ENCODE measurements at regions not wholly inside any gene's neighbourhood (a gene's known extent, or its start where the extent isn't known, plus 50 kb on each side); places are given as distances from the start of the nearest gene placed in this dataset.

- TF ChIP-seq NRF1 (conservative IDR thresholded peaks at IDR 0.05; ENCODE audit: low read depth, low read length) (no peak), ESRRA (IDR thresholded peaks at IDR 0.05; ENCODE audit: low read length) (no peak), RELB (IDR thresholded peaks at IDR 0.05; ENCODE audit: low read depth) (no peak), ZNF24 (IDR thresholded peaks at IDR 0.05) (no peak), EED (IDR thresholded peaks at IDR 0.05; ENCODE audit: low read depth) (no peak), NFYA (IDR thresholded peaks at IDR 0.05; ENCODE audit: borderline replicate concordance, low read depth, low read length) (no peak), IKZF2 (IDR thresholded peaks at IDR 0.05) (no peak), TCF7 (IDR thresholded peaks at IDR 0.05; ENCODE audit: borderline replicate concordance) (no peak), HDAC6 (IDR thresholded peaks at IDR 0.05; ENCODE audit: unreplicated experiment) (no peak)
These were observed 1136.3 kb upstream of the B3GALT2 start (continued) for GRCh38 chr1:194322751-194323150.

- no TSS peak for BruUV-seq (replicated peaks)
- FAIRE-seq: no peak
- Histone ChIP-seq H3K27me3 (replicated peaks in 1 of 2; ENCODE audit: control insufficient read depth in 2 of 2, insufficient read depth in 2 of 2, low read length in 1 of 2) (no peaks in the 10 kb centered on the region), H4K20me1 (ENCODE audit: control insufficient read depth, insufficient read depth) (no peaks in the 10 kb centered on the region), H3K4me1 (ENCODE audit: control insufficient read depth, insufficient read depth, low read length) (no peaks in the 10 kb centered on the region), H3K9me3 (replicated peaks; ENCODE audit: control insufficient read depth, insufficient read depth, low read length) (no peaks in the 10 kb centered on the region), H3K9ac (ENCODE audit: control insufficient read depth, insufficient read depth, low read length) (no peak overlapping the region), H3K4me3 (no peak overlapping the region), H3K27ac (ENCODE audit: control insufficient read depth, insufficient read depth) (no peak overlapping the region), H2AFZ (ENCODE audit: control insufficient read depth, low read depth, low read length) (no peak overlapping the region), H3K4me2 (ENCODE audit: control insufficient read depth, insufficient read depth) (no peak overlapping the region), H3K36me3 (ENCODE audit: control insufficient read depth in 2 of 2, insufficient read depth in 2 of 2, low read length in 1 of 2) (no peaks in the 10 kb centered on the region), H3K79me2 (ENCODE audit: control insufficient read depth, insufficient read depth, low read length) (no peaks in the 10 kb centered on the region)
- in situ Hi-C loops (cut with MboI): no loop called here
- WGBS (ENCODE audit: insufficient coverage, insufficient replicate concordance, low lambda C conversion rate, missing lambda C conversion rate): 0% methylated on average over 1 of the region's 1 CpG
- intact Hi-C loops (cut with micrococcal nuclease; ENCODE audit: unreplicated experiment): no loop called here
- CTCF ChIA-PET: interaction anchor here (1.1 kb wide), 1 partner anchor 15 kb away, joined by 3 read pairs; no protein-coding TSS in a partner anchor
- no peak for DNase-seq (ENCODE audit: low read depth, low spot score)
- ATAC-seq: no peak
- RAD21 ChIA-PET (ENCODE audit: unreplicated experiment): no interaction called here
- SMC1A ChIA-PET (ENCODE audit: uncharacterized antibody, unreplicated experiment): interaction anchor here (1.1 kb wide), 1 partner anchor 14 kb away, joined by 3 read pairs; no protein-coding TSS in a partner anchor
- POLR2A ChIA-PET: no interaction called here
- TF ChIP-seq CREB1 (IDR thresholded peaks at IDR 0.05; ENCODE audit: low read depth) (no peak), MYC (IDR thresholded peaks at IDR 0.05; ENCODE audit: insufficient read depth, insufficient read length, insufficient replicate concordance, low read length, severe bottlenecking) (no peak), CREM (IDR thresholded peaks at IDR 0.05; ENCODE audit: low read depth) (no peak), CEBPB (IDR thresholded peaks at IDR 0.05; ENCODE audit: borderline replicate concordance in 1 of 2, low read depth in 2 of 2, low read length in 2 of 2) (no peak), BCL11A (IDR thresholded peaks at IDR 0.05; ENCODE audit: low read depth, low read length) (no peak), WRNIP1 (IDR thresholded peaks at IDR 0.05; ENCODE audit: borderline replicate concordance, low read depth, low read length) (no peak), STAT1 (conservative IDR thresholded peaks at IDR 0.05) (no peak), GABPA (IDR thresholded peaks at IDR 0.05; ENCODE audit: low read depth) (no peak), MTA2 (IDR thresholded peaks at IDR 0.05; ENCODE audit: low read depth) (no peak)
- TF ChIP-seq, protein P1, sequence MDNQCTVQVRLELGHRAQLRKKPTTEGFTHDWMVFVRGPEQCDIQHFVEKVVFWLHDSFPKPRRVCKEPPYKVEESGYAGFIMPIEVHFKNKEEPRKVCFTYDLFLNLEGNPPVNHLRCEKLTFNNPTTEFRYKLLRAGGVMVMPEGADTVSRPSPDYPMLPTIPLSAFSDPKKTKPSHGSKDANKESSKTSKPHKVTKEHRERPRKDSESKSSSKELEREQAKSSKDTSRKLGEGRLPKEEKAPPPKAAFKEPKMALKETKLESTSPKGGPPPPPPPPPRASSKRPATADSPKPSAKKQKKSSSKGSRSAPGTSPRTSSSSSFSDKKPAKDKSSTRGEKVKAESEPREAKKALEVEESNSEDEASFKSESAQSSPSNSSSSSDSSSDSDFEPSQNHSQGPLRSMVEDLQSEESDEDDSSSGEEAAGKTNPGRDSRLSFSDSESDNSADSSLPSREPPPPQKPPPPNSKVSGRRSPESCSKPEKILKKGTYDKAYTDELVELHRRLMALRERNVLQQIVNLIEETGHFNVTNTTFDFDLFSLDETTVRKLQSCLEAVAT (IDR thresholded peaks at IDR 0.05): no peak
These were observed 1132.4 kb upstream of the B3GALT2 start for GRCh38 chr1:194318790-194319280.
